Glomerular endothelial cell (primary cell): ENCODE measurements at regions not wholly inside any gene's neighbourhood (a gene's known extent, or its start where the extent isn't known, plus 50 kb on each side); places are given as distances from the start of the nearest gene placed in this dataset.

ENCODE experiments used
- DNase-seq: peaks from one replicate; pipeline ENCODE4 v3.0.0-alpha.2; 2011; ENCODE audit warnings: low read depth, low spot score; ENCODE audit errors: extremely low read depth

GRCh38 chr16:85333744-85334640 is 221.7 kb upstream of the CIBAR2 start:
- DNase-seq = no peak

DNA sequence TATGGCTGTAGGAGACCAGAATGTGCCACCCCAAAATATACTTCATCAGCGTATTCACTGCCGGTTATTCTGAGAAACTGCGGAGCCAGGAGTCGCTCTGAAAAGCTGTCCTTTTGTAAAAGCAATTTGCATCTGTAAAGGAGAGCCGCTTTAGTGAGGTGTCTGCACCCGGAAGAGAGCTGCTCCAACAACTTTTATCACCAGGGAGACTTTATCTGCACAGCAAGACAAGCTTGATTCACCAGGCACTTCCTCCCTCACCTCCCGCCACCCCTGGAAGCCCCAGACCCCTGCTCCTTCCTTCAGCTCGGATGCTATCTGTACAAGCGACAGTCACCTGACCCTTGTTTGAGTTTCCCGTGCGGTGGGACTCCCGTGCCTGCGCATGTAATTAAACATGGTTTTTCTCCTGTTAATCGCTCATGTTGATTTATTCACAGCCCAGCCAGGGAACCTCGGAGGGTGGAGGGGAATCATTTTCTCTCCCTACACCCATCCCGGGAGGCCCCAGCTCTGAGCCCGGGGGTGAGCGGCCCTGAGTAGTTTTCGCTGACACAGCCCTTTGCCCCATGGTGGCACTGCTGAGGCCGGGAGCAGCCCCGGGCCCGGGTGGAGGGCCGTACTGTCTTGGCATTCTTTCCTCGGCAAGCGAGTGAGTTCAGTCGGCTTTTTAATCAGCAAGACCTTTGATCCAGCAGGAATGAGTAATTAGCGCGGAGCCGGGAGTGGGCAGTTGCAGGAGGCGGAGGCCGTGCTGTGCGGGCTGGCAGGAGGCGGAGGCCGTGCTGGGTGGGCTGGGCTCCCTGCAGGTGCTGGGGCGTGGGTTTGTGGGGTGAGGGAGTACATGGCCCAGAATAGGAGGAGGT is 222.7 kb upstream of the CIBAR2 start:
- no peak for DNase-seq

GRCh38 chr16:85335584-85336491 is 223.6 kb upstream of the CIBAR2 start:
- no peak for DNase-seq

GRCh38 chr16:85337910-85338637 is 225.8 kb upstream of the CIBAR2 start:
- no peak for DNase-seq

DNA sequence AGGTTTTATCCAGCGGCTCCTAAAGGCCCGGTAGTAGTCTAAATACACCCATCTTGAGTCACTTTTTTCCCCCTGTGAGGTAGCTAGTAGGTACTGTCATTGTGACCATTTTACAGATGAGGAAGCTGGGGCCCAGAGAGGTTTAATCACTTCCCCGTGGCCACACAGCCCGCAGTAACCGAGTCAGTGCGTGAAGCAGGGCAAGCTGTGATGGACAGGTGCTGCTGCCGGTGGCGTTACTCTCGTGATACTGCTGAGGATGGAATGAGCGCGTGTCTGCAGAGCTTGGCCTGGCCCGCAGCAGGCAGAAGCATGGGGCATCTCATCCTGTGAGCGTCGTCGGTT is 226.3 kb upstream of the CIBAR2 start:
- DNase-seq = no peak

- no peak for DNase-seq
Observed at GRCh38 chr16:85338989-85339685, 226.9 kb upstream of the CIBAR2 start.

GRCh38 chr16:85341972-85342695 is 229.9 kb upstream of the CIBAR2 start:
- DNase-seq = no peak

- DNase-seq = no peak
Observed at GRCh38 chr16:85344502-85345128, 232.3 kb upstream of the CIBAR2 start.

DNA sequence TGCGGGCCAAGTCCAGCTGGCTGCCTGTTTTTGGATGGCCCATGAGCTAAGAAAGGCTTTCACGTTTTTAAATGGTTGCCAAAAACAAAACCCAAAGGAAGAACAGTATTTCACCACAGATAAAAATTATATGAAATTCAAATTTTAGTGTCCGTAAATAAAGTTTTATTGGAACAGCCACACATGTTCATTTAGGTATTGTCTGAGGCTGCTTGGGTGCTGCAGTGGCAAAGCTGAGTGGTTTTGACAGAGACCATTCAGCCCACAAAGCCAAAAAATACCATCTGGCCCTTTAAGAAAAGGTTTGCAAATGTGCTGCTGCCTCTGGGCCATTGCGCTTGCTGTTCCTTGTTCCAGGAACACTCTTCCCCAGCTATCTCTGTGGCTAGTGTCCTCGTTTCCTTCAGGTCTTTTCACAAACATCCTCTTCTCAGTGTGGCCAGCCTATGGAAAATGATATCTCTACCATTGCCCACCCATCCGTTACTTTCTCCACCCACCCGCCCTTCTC is 232.9 kb upstream of the CIBAR2 start:
- no peak for DNase-seq

DNA sequence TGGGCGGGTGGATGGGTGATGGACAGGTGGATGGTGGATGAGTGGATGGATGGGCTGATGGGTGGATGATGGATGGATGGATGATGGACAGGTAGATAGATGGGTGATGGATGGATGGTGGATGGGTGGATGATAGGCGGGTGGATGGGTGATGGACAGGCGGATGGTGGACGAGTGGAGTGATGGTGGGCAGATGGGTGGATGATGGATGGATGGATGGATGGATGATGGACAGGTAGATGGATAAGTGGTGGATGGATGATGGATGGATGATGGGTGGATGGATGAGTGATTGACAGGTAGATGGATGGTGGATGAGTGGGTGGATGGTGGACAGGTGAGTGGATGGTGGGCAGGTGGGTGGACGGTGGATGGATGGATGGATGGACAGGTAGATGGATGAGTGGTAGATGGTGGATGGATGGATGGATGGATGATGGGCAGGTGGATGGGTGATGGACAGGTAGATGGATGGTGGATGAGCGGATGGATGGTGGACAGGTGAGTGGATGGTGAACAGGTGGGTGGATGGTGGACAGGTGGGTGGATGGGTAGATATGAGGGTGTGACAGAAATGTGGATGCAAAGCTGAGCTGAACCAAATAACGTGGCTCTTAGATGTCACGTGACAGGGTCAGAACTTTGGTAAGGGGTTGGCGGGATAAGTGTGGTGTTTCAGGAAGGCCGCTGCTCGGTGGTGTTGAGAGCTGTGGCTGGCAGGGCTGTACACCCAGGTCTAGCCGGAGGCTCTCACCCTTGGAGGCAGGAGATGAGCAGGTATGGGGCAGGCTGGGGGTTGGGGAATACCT is 234.3 kb upstream of the CIBAR2 start:
- DNase-seq = no peak

DNA sequence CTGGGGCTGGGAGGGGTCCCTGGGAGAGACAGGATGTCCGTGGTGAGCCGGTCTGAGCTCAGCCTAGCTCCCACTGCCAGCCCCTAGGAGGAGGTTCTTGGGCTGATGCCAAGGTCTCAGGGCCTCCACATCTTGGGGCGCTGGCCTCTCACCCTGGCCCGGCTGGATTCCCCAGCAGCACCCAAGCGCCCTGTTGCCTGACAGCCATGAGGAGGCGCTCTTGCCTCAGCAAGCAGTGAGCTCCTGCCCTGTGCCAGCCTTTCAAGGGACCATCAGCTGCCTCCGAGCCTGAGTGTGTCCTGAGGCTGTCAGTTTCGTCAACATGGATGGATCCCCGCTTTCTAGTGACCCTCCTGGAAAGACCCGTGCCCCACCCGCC is 234.9 kb upstream of the CIBAR2 start:
- no peak for DNase-seq

- DNase-seq = no peak
Observed at GRCh38 chr16:85348065-85348840, 236.0 kb upstream of the CIBAR2 start.

DNA sequence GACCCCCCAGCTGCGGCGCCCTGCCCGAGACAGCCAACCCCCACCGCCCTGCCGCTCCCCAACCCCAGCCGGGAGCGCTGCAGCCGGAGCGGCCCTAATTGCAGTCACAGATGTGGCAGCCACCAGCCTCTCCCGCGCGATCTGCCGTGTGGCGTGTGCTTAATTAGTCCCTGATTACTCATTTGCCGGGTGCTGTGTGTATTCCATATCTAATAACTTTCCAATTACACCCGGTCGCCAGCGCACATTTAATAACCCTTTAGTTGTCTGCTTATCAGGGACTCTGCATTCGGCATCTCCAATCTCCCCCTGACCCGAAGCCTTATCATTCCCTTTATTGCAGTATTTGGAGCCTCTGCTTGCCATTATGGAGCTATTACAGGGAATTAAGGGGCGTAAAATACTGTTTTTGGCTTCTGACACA is 236.7 kb upstream of the CIBAR2 start:
- no peak for DNase-seq

- DNase-seq = no peak
Observed at GRCh38 chr16:85349365-85350145, 237.3 kb upstream of the CIBAR2 start.

GRCh38 chr16:85350146-85350728 is 238.0 kb upstream of the CIBAR2 start:
- no peak for DNase-seq

- peak; percentile 91 for DNase-seq
Observed at GRCh38 chr16:85350973-85351372, 238.7 kb upstream of the CIBAR2 start.
